SK-N-SH treated with all-trans-retinoic acid at 6 μM for 48 hours (cell line): ENCODE measurements at regions not wholly inside any gene's neighbourhood (a gene's known extent, or its start where the extent isn't known, plus 50 kb on each side); places are given as distances from the start of the nearest gene placed in this dataset.

ENCODE experiments used
- ATAC-seq: fragments of 200-7000 bp; cut with Tn5 transposase; 3 replicates; pipeline ENCODE4 v1.9.1; 2020; ENCODE audit warnings: mild to moderate bottlenecking, moderate library complexity
- ARNTL ChIP-seq: fragments of 450-650 bp; formaldehyde crosslinking; IDR thresholded peaks from 2 replicates; pipeline ENCODE4 v1.5.0; 2020; ENCODE audit warnings: low read depth, mild to moderate bottlenecking, moderate library complexity, borderline replicate concordance
- BACH2 ChIP-seq: fragments of 250-450 bp; sonication (Bioruptor Pico); IDR thresholded peaks from 2 replicates; pipeline ENCODE4 v1.9.0; 2021; ENCODE audit warnings: mild to moderate bottlenecking, borderline replicate concordance
- CSDC2 ChIP-seq: fragments of 250-450 bp; sonication (Bioruptor Pico); IDR thresholded peaks from 2 replicates; pipeline ENCODE4 v1.5.0; 2020; ENCODE audit warnings: mild to moderate bottlenecking, moderate library complexity
- ESRRG ChIP-seq: fragments of 250-450 bp; sonication (Bioruptor Pico); IDR thresholded peaks from 2 replicates; pipeline ENCODE4 v1.6.1; 2021; ENCODE audit warnings: mild to moderate bottlenecking
- ISL1 ChIP-seq: fragments of 250-450 bp; sonication (Bioruptor Pico); IDR thresholded peaks from 2 replicates; pipeline ENCODE4 v2.1.2; 2022; ENCODE audit warnings: mild to moderate bottlenecking, moderate library complexity
- OSR1 ChIP-seq: fragments of 250-450 bp; sonication (Bioruptor Pico); IDR thresholded peaks from 2 replicates; pipeline ENCODE4 v1.8.0; 2022; ENCODE audit warnings: moderate library complexity, mild to moderate bottlenecking, inconsistent platforms
- PPARA ChIP-seq: fragments of 250-450 bp; sonication (Bioruptor Pico); IDR thresholded peaks from 2 replicates; pipeline ENCODE4 v1.5.0; 2020; ENCODE audit warnings: mild to moderate bottlenecking, borderline replicate concordance
- RARB ChIP-seq: fragments of 250-450 bp; sonication (Bioruptor Pico); IDR thresholded peaks from 2 replicates; pipeline ENCODE4 v1.8.0; 2021; ENCODE audit warnings: mild to moderate bottlenecking, moderate library complexity
- SNAI2 ChIP-seq: fragments of 250-450 bp; sonication (Bioruptor Pico); IDR thresholded peaks from 2 replicates; pipeline ENCODE4 v1.5.0; 2020; ENCODE audit warnings: mild to moderate bottlenecking, moderate library complexity
- TCF4 ChIP-seq: fragments of 250-450 bp; sonication (Bioruptor Pico); IDR thresholded peaks from 2 replicates; pipeline ENCODE4 v1.8.0; 2021; ENCODE audit warnings: mild to moderate bottlenecking, moderate library complexity, borderline replicate concordance
- TOX ChIP-seq: fragments of 250-450 bp; sonication (Bioruptor Pico); IDR thresholded peaks from 2 replicates; pipeline ENCODE4 v1.8.0; 2021; ENCODE audit warnings: mild to moderate bottlenecking, moderate library complexity, borderline replicate concordance
- ZC3H10 ChIP-seq: fragments of 250-450 bp; sonication (Bioruptor Pico); IDR thresholded peaks from 2 replicates; pipeline ENCODE4 v1.5.1; 2021; ENCODE audit warnings: mild to moderate bottlenecking, moderate library complexity
- ZFP3 ChIP-seq: fragments of 250-450 bp; sonication (Bioruptor Pico); IDR thresholded peaks from 2 replicates; pipeline ENCODE4 v1.5.0; 2020; ENCODE audit warnings: mild to moderate bottlenecking, moderate library complexity
- ZFP30 ChIP-seq: fragments of 450-650 bp; formaldehyde crosslinking; IDR thresholded peaks from 2 replicates; pipeline ENCODE4 v1.5.0; 2022; ENCODE audit warnings: mild to moderate bottlenecking, moderate library complexity
- ZNF565 ChIP-seq: fragments of 450-650 bp; formaldehyde crosslinking; conservative IDR thresholded peaks from 2 replicates; pipeline ENCODE4 v1.5.0; 2020; ENCODE audit warnings: low read depth, mild to moderate bottlenecking, moderate library complexity
- ZNF8 ChIP-seq: fragments of 450-650 bp; formaldehyde crosslinking; IDR thresholded peaks from 2 replicates; pipeline ENCODE4 v1.5.0; 2020; ENCODE audit warnings: mild to moderate bottlenecking, moderate library complexity
- TF ChIP-seq, protein P1 (sequence below): fragments of 250-450 bp; sonication (Bioruptor Pico); IDR thresholded peaks from 2 replicates; pipeline ENCODE4 v1.5.1; 2021; ENCODE audit warnings: mild to moderate bottlenecking, moderate library complexity
- TF ChIP-seq, protein P2 (sequence below): fragments of 250-450 bp; sonication (Bioruptor Pico); IDR thresholded peaks from 2 replicates; pipeline ENCODE4 v1.8.0; 2020; ENCODE audit warnings: mild to moderate bottlenecking, moderate library complexity, borderline replicate concordance
- TF ChIP-seq, protein P3 (sequence below): fragments of 250-450 bp; sonication (Bioruptor Pico); IDR thresholded peaks from 2 replicates; pipeline ENCODE4 v1.8.0; 2021; ENCODE audit warnings: low read depth, mild to moderate bottlenecking, moderate library complexity, borderline replicate concordance
- TF ChIP-seq, protein P4 (sequence below): fragments of 250-450 bp; sonication (Bioruptor Pico); IDR thresholded peaks from 2 replicates; pipeline ENCODE4 v1.5.0; 2020; ENCODE audit warnings: mild to moderate bottlenecking, moderate library complexity
- TF ChIP-seq, protein P5 (sequence below): fragments of 250-450 bp; sonication (Bioruptor Pico); IDR thresholded peaks from 2 replicates; pipeline ENCODE4 v1.5.1; 2020; ENCODE audit warnings: low read depth, mild to moderate bottlenecking, moderate library complexity

DNA sequence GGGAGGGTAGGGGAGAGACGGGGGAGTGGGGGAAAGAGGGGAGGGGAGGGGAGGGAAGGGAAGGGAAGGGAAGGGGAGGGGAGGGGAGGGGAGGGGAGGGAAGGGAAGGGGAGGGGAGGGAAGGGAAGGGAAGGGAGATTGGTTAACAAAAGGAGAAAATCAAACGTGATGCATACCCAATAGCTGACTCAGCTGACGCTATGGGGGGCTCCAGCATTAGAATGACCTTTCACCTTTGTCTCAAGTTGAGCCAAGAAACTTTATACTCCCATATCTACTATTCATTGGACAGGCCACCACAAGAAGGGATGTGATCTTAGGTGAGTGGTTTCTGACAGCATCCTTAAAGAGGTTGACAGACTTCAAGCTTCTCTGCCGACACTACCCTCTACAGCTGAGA, 432.8 kb upstream of the CDH5 start:
- ATAC-seq, result no peak
- TF ChIP-seq BACH2 (no peak), TCF4 (no peak), ARNTL (no peak), PPARA (CRISPR knock-in tag) (no peak), TOX (CRISPR knock-in tag) (no peak), ZFP3 (CRISPR knock-in tag) (no peak), SNAI2 (CRISPR knock-in tag) (no peak), ZC3H10 (CRISPR knock-in tag) (no peak), RARB (CRISPR knock-in tag) (no peak), ZNF8 (CRISPR knock-in tag) (no peak)
- TF ChIP-seq, protein P1, sequence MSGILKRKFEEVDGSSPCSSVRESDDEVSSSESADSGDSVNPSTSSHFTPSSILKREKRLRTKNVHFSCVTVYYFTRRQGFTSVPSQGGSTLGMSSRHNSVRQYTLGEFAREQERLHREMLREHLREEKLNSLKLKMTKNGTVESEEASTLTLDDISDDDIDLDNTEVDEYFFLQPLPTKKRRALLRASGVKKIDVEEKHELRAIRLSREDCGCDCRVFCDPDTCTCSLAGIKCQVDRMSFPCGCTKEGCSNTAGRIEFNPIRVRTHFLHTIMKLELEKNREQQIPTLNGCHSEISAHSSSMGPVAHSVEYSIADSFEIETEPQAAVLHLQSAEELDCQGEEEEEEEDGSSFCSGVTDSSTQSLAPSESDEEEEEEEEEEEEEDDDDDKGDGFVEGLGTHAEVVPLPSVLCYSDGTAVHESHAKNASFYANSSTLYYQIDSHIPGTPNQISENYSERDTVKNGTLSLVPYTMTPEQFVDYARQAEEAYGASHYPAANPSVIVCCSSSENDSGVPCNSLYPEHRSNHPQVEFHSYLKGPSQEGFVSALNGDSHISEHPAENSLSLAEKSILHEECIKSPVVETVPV (CRISPR knock-in tag), result no peak
- TF ChIP-seq, protein P2, sequence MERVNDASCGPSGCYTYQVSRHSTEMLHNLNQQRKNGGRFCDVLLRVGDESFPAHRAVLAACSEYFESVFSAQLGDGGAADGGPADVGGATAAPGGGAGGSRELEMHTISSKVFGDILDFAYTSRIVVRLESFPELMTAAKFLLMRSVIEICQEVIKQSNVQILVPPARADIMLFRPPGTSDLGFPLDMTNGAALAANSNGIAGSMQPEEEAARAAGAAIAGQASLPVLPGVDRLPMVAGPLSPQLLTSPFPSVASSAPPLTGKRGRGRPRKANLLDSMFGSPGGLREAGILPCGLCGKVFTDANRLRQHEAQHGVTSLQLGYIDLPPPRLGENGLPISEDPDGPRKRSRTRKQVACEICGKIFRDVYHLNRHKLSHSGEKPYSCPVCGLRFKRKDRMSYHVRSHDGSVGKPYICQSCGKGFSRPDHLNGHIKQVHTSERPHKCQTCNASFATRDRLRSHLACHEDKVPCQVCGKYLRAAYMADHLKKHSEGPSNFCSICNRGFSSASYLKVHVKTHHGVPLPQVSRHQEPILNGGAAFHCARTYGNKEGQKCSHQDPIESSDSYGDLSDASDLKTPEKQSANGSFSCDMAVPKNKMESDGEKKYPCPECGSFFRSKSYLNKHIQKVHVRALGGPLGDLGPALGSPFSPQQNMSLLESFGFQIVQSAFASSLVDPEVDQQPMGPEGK (CRISPR knock-in tag), result no peak
- TF ChIP-seq, protein P3, sequence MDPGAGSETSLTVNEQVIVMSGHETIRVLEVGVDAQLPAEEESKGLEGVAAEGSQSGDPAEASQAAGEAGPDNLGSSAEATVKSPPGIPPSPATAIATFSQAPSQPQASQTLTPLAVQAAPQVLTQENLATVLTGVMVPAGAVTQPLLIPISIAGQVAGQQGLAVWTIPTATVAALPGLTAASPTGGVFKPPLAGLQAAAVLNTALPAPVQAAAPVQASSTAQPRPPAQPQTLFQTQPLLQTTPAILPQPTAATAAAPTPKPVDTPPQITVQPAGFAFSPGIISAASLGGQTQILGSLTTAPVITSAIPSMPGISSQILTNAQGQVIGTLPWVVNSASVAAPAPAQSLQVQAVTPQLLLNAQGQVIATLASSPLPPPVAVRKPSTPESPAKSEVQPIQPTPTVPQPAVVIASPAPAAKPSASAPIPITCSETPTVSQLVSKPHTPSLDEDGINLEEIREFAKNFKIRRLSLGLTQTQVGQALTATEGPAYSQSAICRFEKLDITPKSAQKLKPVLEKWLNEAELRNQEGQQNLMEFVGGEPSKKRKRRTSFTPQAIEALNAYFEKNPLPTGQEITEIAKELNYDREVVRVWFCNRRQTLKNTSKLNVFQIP (CRISPR knock-in tag), result no peak
- TF ChIP-seq, protein P4, sequence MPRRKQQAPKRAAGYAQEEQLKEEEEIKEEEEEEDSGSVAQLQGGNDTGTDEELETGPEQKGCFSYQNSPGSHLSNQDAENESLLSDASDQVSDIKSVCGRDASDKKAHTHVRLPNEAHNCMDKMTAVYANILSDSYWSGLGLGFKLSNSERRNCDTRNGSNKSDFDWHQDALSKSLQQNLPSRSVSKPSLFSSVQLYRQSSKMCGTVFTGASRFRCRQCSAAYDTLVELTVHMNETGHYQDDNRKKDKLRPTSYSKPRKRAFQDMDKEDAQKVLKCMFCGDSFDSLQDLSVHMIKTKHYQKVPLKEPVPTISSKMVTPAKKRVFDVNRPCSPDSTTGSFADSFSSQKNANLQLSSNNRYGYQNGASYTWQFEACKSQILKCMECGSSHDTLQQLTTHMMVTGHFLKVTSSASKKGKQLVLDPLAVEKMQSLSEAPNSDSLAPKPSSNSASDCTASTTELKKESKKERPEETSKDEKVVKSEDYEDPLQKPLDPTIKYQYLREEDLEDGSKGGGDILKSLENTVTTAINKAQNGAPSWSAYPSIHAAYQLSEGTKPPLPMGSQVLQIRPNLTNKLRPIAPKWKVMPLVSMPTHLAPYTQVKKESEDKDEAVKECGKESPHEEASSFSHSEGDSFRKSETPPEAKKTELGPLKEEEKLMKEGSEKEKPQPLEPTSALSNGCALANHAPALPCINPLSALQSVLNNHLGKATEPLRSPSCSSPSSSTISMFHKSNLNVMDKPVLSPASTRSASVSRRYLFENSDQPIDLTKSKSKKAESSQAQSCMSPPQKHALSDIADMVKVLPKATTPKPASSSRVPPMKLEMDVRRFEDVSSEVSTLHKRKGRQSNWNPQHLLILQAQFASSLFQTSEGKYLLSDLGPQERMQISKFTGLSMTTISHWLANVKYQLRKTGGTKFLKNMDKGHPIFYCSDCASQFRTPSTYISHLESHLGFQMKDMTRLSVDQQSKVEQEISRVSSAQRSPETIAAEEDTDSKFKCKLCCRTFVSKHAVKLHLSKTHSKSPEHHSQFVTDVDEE (CRISPR knock-in tag), result no peak

DNA sequence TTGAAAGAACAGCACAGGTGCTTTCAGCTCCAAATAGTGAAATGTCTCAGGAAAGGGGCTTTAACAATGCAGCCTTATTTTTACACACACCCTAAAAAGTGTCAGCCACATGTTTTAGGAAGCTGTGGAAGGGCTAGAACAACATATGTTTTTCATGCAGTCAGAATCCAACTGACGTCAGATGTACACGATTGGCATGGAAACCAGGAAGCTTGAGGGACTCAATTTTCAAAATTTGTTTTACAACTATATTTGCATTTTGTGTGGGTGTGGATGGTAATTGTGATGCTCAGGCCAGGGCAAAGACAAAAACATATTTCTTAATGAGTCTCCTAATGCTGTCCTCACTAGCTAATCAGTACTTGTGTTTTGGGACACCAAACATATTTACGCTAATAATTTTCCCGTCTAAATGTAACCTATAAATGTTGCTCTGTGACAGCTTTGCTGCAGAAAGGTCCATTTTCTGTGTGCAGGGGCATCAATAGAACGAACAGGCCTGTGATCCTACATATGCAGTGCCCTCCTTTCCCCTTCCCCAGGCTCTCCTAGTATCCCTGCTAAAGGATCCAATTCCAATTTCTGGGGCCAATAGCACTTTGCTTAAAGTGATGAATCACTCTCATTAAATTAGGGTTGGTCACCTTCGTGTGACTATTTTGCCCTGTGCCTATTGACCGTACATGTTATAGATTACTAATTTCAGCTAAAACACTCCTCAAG, 434.0 kb upstream of the CDH5 start:
- TF ChIP-seq, protein P4 (CRISPR knock-in tag), result no peak
- TF ChIP-seq ZNF8 (CRISPR knock-in tag) (no peak), ESRRG (no peak), PPARA (CRISPR knock-in tag) (no peak), BACH2 (no peak)
- ATAC-seq, result no peak

DNA sequence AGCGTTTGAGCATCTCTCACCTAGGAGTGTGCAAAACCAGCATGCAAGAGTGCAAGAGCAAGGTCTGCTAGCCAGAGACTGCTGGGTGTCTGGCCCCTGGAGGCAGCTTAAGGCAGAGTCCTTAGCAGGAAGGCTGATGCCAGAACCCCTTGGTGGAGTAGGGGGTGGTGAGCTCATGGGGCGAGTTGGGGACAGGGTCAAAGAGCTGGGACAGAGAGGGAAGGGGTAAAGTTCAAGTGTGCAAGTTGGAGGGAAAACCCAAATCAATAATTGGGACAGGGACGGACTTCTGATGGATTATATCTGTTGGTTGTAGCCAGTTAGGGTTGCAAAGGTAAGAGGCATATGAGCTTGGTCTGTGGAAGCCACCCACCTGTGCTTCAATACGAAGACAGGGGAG, 443.6 kb upstream of the CDH5 start:
- no peak for ATAC-seq
- TF ChIP-seq, protein P5, sequence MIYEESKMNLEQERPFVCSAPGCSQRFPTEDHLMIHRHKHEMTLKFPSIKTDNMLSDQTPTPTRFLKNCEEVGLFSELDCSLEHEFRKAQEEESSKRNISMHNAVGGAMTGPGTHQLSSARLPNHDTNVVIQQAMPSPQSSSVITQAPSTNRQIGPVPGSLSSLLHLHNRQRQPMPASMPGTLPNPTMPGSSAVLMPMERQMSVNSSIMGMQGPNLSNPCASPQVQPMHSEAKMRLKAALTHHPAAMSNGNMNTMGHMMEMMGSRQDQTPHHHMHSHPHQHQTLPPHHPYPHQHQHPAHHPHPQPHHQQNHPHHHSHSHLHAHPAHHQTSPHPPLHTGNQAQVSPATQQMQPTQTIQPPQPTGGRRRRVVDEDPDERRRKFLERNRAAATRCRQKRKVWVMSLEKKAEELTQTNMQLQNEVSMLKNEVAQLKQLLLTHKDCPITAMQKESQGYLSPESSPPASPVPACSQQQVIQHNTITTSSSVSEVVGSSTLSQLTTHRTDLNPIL (CRISPR knock-in tag), result no peak
- no peak for TF ChIP-seq TCF4
- TF ChIP-seq, protein P4 (CRISPR knock-in tag), result no peak
- TF ChIP-seq RARB (CRISPR knock-in tag), result no peak
- TF ChIP-seq ZFP30, result no peak
- no peak for TF ChIP-seq CSDC2 (CRISPR knock-in tag)
- TF ChIP-seq BACH2, result no peak
- no peak for TF ChIP-seq ZC3H10 (CRISPR knock-in tag)
- TF ChIP-seq PPARA (CRISPR knock-in tag), result no peak
- TF ChIP-seq OSR1 (CRISPR knock-in tag), result no peak
- TF ChIP-seq ISL1, result no peak
- TF ChIP-seq ZNF8 (CRISPR knock-in tag), result no peak
- TF ChIP-seq ESRRG, result no peak
- TF ChIP-seq ZNF565, result no peak
